Loucy (cell line): ENCODE measurements at regions not wholly inside any gene's neighbourhood (a gene's known extent, or its start where the extent isn't known, plus 50 kb on each side); places are given as distances from the start of the nearest gene placed in this dataset.

Experiments used
- H2AFZ ChIP-seq: fragments of 200-600 bp; sonication (generic); 2 replicates; pipeline ENCODE4 v1.6.0; 2016; ENCODE audit warnings: antibody characterized with exemption, mild to moderate bottlenecking, low read length, moderate library complexity
- H3F3A ChIP-seq: fragments of 200-600 bp; 2 replicates; pipeline ENCODE4 v1.6.0; 2016; ENCODE audit warnings: antibody characterized with exemption, low read depth, mild to moderate bottlenecking
- H3K27me3 ChIP-seq: fragments of 200-600 bp; sonication (generic); 2 replicates; pipeline ENCODE4 v1.6.1; 2014; ENCODE audit warnings: low read length, mild to moderate bottlenecking; ENCODE audit not compliant: insufficient read depth, poor library complexity, severe bottlenecking
- H3K36me3 ChIP-seq: fragments of 200-600 bp; sonication (generic); 2 replicates; pipeline ENCODE4 v1.6.1; 2016; ENCODE audit warnings: low read length; ENCODE audit not compliant: insufficient read depth
- H3K4me1 ChIP-seq: fragments of 200-600 bp; sonication (generic); 2 replicates; pipeline ENCODE4 v1.5.1; 2014; ENCODE audit warnings: low read length, mild to moderate bottlenecking; ENCODE audit not compliant: insufficient read depth, poor library complexity, severe bottlenecking
- H3K4me2 ChIP-seq: fragments of 200-600 bp; sonication (generic); 2 replicates; pipeline ENCODE4 v1.6.0; 2014; ENCODE audit warnings: antibody characterized with exemption, low read length, low read depth, mild to moderate bottlenecking; ENCODE audit not compliant: poor library complexity, severe bottlenecking
- H3K4me3 ChIP-seq: fragments of 200-600 bp; sonication (generic); 2 replicates; pipeline ENCODE4 v1.5.1; 2014; ENCODE audit warnings: low read length, mild to moderate bottlenecking, mixed read lengths; ENCODE audit not compliant: poor library complexity, severe bottlenecking
- H3K79me2 ChIP-seq: fragments of 200-600 bp; sonication (generic); 2 replicates; pipeline ENCODE4 v1.6.1; 2014; ENCODE audit warnings: low read length; ENCODE audit not compliant: insufficient read depth
- H3K9ac ChIP-seq: fragments of 200-600 bp; sonication (generic); 2 replicates; pipeline ENCODE4 v1.6.0; 2014; ENCODE audit warnings: mild to moderate bottlenecking, low read depth, low read length, moderate library complexity; ENCODE audit not compliant: poor library complexity, severe bottlenecking
- H3K9me2 ChIP-seq: fragments of 200-600 bp; sonication (generic); replicated peaks from 2 replicates; pipeline ENCODE4 v1.6.1; 2016; ENCODE audit warnings: low read depth, low read length, mixed read lengths
- H3K9me3 ChIP-seq: fragments of 200-600 bp; sonication (generic); 2 replicates; pipeline ENCODE4 v1.6.1; 2014; ENCODE audit warnings: mild to moderate bottlenecking, antibody characterized with exemption, low read length, low read depth; ENCODE audit not compliant: insufficient read depth
- H4K20me1 ChIP-seq: fragments of 200-600 bp; sonication (generic); 2 replicates; pipeline ENCODE4 v1.6.0; 2014; ENCODE audit warnings: antibody characterized with exemption, low read length, mild to moderate bottlenecking; ENCODE audit not compliant: insufficient read depth, poor library complexity, severe bottlenecking
- EZH2phosphoT487 ChIP-seq: fragments of 200-600 bp; IDR thresholded peaks from 2 replicates; pipeline ENCODE4 v1.6.1; 2018; ENCODE audit warnings: antibody characterized with exemption, mild to moderate bottlenecking, moderate library complexity, borderline replicate concordance
- TF ChIP-seq, protein P1 (sequence below): fragments of 200-600 bp; sonication (generic); conservative IDR thresholded peaks from 2 replicates; pipeline ENCODE4 v1.5.1; 2014; ENCODE audit warnings: mild to moderate bottlenecking, antibody characterized with exemption, low read length

GRCh38 chr5:89229331-89230070, 346.5 kb upstream of the MEF2C start:
- H3K4me3 ChIP-seq = no peak overlapping the region
- H3K4me2 ChIP-seq = no peak overlapping the region
- H3K9me3 ChIP-seq = no peaks in the 10 kb centered on the region
- H2AFZ ChIP-seq = no peak overlapping the region
- H3K79me2 ChIP-seq = no peaks in the 10 kb centered on the region
- peaks cover 2% of the 10 kb centered on the region for H3K4me1 ChIP-seq
- no peak for TF ChIP-seq EZH2phosphoT487
- TF ChIP-seq, protein P1, sequence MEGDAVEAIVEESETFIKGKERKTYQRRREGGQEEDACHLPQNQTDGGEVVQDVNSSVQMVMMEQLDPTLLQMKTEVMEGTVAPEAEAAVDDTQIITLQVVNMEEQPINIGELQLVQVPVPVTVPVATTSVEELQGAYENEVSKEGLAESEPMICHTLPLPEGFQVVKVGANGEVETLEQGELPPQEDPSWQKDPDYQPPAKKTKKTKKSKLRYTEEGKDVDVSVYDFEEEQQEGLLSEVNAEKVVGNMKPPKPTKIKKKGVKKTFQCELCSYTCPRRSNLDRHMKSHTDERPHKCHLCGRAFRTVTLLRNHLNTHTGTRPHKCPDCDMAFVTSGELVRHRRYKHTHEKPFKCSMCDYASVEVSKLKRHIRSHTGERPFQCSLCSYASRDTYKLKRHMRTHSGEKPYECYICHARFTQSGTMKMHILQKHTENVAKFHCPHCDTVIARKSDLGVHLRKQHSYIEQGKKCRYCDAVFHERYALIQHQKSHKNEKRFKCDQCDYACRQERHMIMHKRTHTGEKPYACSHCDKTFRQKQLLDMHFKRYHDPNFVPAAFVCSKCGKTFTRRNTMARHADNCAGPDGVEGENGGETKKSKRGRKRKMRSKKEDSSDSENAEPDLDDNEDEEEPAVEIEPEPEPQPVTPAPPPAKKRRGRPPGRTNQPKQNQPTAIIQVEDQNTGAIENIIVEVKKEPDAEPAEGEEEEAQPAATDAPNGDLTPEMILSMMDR = no peak
- no peaks in the 10 kb centered on the region for H3K36me3 ChIP-seq
- H3K9me2 ChIP-seq = no peaks in the 10 kb centered on the region
- no peaks in the 10 kb centered on the region for H3F3A ChIP-seq
- H3K9ac ChIP-seq = no peak overlapping the region
- H3K27me3 ChIP-seq = no peaks in the 10 kb centered on the region
- H4K20me1 ChIP-seq = no peaks in the 10 kb centered on the region

GRCh38 chr5:89228355-89228754, 345.4 kb upstream of the MEF2C start:
- Histone ChIP-seq H3K4me2 (no peak overlapping the region), H2AFZ (no peak overlapping the region), H3K36me3 (no peaks in the 10 kb centered on the region), H3K79me2 (no peaks in the 10 kb centered on the region), H3K9me3 (no peaks in the 10 kb centered on the region), H3K9ac (no peak overlapping the region), H3K9me2 (no peaks in the 10 kb centered on the region), H3K4me3 (no peak overlapping the region), H3K27me3 (no peaks in the 10 kb centered on the region), H4K20me1 (no peaks in the 10 kb centered on the region), H3F3A (no peaks in the 10 kb centered on the region), H3K4me1 (peaks cover 2% of the 10 kb centered on the region)
- TF ChIP-seq EZH2phosphoT487 = no peak
- TF ChIP-seq, protein P1 = no peak

DNA sequence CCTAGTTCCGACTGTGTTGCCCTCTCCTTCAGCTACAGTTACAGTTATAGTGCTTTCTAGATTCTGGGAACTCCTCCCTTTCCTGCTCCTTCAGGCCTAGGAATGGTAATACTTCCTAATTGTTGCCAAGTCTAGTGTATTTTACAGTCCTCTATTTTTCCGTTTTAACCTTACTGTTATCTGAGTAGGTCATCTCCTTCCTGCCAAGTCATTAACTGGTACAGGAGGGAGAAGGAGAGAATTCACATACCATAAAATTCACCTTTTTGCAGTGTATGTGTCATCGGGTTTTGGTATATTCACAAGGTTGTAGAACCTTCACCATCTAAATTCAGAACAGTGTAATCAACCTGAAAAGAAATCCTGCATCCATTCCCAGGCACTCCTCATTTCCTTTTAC, 335.4 kb upstream of the MEF2C start:
- no peak overlapping the region for H3K4me2 ChIP-seq

More for the DNA sequence above, 335.4 kb upstream of the MEF2C start:
- no peaks in the 10 kb centered on the region for H3K9me3 ChIP-seq
- no peak for TF ChIP-seq EZH2phosphoT487
- TF ChIP-seq, protein P1 = no peak
- no peak overlapping the region for H2AFZ ChIP-seq
- H4K20me1 ChIP-seq = no peaks in the 10 kb centered on the region
- H3K27me3 ChIP-seq = no peaks in the 10 kb centered on the region
- H3K9me2 ChIP-seq = no peaks in the 10 kb centered on the region
- no peaks in the 10 kb centered on the region for H3K36me3 ChIP-seq
- H3F3A ChIP-seq = no peaks in the 10 kb centered on the region
- no peaks in the 10 kb centered on the region for H3K4me1 ChIP-seq
- H3K9ac ChIP-seq = no peak overlapping the region
- H3K4me3 ChIP-seq = no peak overlapping the region
- H3K79me2 ChIP-seq = no peaks in the 10 kb centered on the region
